Trophoblast cell (in vitro differentiated cells and primary cell): ENCODE measurements at regions not wholly inside any gene's neighbourhood (a gene's known extent, or its start where the extent isn't known, plus 50 kb on each side); places are given as distances from the start of the nearest gene placed in this dataset.

Experiments
- DNase-seq, 2 donors: peaks; one replicate each; pipeline ENCODE4 v3.0.0-alpha.2; 2016
- H2AFZ ChIP-seq: 2 replicates; pipeline ENCODE4 v1.6.1; 2013; ENCODE audit warnings: low read length, moderate library complexity, mild to moderate bottlenecking; ENCODE audit not compliant: insufficient read depth, poor library complexity
- H2AK5ac ChIP-seq: 2 replicates; pipeline ENCODE4 v1.6.1; 2013; ENCODE audit warnings: mild to moderate bottlenecking, low read length
- H2BK120ac ChIP-seq: 2 replicates; pipeline ENCODE4 v1.6.1; 2013; ENCODE audit warnings: low read length, mild to moderate bottlenecking, moderate library complexity; ENCODE audit not compliant: insufficient read depth, poor library complexity
- H2BK12ac ChIP-seq: 2 replicates; pipeline ENCODE4 v1.6.1; 2013; ENCODE audit warnings: mild to moderate bottlenecking, low read length, moderate library complexity
- H2BK5ac ChIP-seq: 2 replicates; pipeline ENCODE4 v1.6.1; 2013; ENCODE audit warnings: low read length, low read depth, moderate library complexity, mild to moderate bottlenecking; ENCODE audit not compliant: poor library complexity
- H3K14ac ChIP-seq: 2 replicates; pipeline ENCODE4 v1.6.1; 2013; ENCODE audit warnings: mild to moderate bottlenecking, low read length
- H3K18ac ChIP-seq: 2 replicates; pipeline ENCODE4 v1.6.1; 2013; ENCODE audit warnings: mild to moderate bottlenecking, low read length
- H3K23ac ChIP-seq: 2 replicates; pipeline ENCODE4 v1.6.1; 2013; ENCODE audit warnings: low read length
- H3K27ac ChIP-seq: 2 replicates; pipeline ENCODE4 v1.5.1; 2013; ENCODE audit warnings: low read depth, mild to moderate bottlenecking, inconsistent platforms, low read length, moderate library complexity
- H3K27me3 ChIP-seq: 2 replicates; pipeline ENCODE4 v1.6.1; 2013; ENCODE audit warnings: inconsistent platforms, mild to moderate bottlenecking, low read length, moderate library complexity; ENCODE audit not compliant: insufficient read depth
- H3K36me3 ChIP-seq, 2 experiments: 1 replicate in 1 of 2; 2 replicates in 1 of 2; pipeline ENCODE4 v1.6.1; 2013; ENCODE audit warnings: low read length in 2 of 2, mild to moderate bottlenecking in 2 of 2, moderate library complexity in 1 of 2; ENCODE audit not compliant: insufficient read depth in 2 of 2, control insufficient read depth in 1 of 2
- H3K4ac ChIP-seq: 2 replicates; pipeline ENCODE4 v1.6.1; 2013; ENCODE audit warnings: low read depth, mild to moderate bottlenecking, low read length, moderate library complexity
- H3K4me1 ChIP-seq, 2 experiments: 1 replicate in 1 of 2; 2 replicates in 1 of 2; pipeline ENCODE4 v1.6.1; 2013; ENCODE audit warnings: low read length in 2 of 2, mild to moderate bottlenecking in 2 of 2, moderate library complexity in 1 of 2; ENCODE audit not compliant: insufficient read depth in 2 of 2, control insufficient read depth in 1 of 2
- H3K4me2 ChIP-seq: 2 replicates; pipeline ENCODE4 v1.6.1; 2013; ENCODE audit warnings: inconsistent platforms, mild to moderate bottlenecking, low read length, moderate library complexity
- H3K4me3 ChIP-seq: 2 replicates; pipeline ENCODE4 v1.5.1; 2013; ENCODE audit warnings: mild to moderate bottlenecking, low read depth, low read length, inconsistent platforms
- H3K79me1 ChIP-seq: one replicate; pipeline ENCODE4 v1.6.1; 2013; ENCODE audit warnings: low read length
- H3K79me2 ChIP-seq: 2 replicates; pipeline ENCODE4 v1.6.1; 2013; ENCODE audit warnings: low read length, mild to moderate bottlenecking; ENCODE audit not compliant: control insufficient read depth, insufficient read depth, poor library complexity
- H3K9ac ChIP-seq: 2 replicates; pipeline ENCODE4 v1.6.1; 2013; ENCODE audit warnings: mild to moderate bottlenecking, low read length
- H3K9me3 ChIP-seq: 2 replicates; pipeline ENCODE4 v1.6.1; 2013; ENCODE audit warnings: low read depth, mild to moderate bottlenecking, control low read depth, inconsistent platforms, low read length; ENCODE audit not compliant: insufficient read depth
- H4K12ac ChIP-seq: 2 replicates; pipeline ENCODE4 v1.6.1; 2013; ENCODE audit warnings: low read depth, mild to moderate bottlenecking, low read length, moderate library complexity
- H4K8ac ChIP-seq: 2 replicates; pipeline ENCODE4 v1.6.1; 2013; ENCODE audit warnings: low read depth, mild to moderate bottlenecking, low read length, moderate library complexity
- H4K91ac ChIP-seq: one replicate; pipeline ENCODE4 v1.6.1; 2013; ENCODE audit warnings: low read depth, mild to moderate bottlenecking, low read length, moderate library complexity
- WGBS: extraction: QIAGEN DNeasy Blood & Tissue Kit; methylation state at CpG from one replicate; pipeline ENCODE4 v1.1.7; 2013; ENCODE audit warnings: missing lambda C conversion rate; ENCODE audit not compliant: insufficient read length, insufficient coverage; ENCODE audit errors: extremely low coverage; 5-methylcytosine and 5-hydroxymethylcytosine counted together

- Histone ChIP-seq H3K79me1 (peaks cover 4% of the 10 kb centered on the region), H3K9ac (no peak overlapping the region), H2AK5ac (peak overlapping the region; percentile 33), H3K18ac (peak overlapping the region; percentile 80), H3K27ac (no peak overlapping the region), H3K27me3 (no peaks in the 10 kb centered on the region), H4K91ac (peak overlapping the region; percentile 82), H4K12ac (no peak overlapping the region), H3K4me1 (peaks cover 5 to 7% of the 10 kb centered on the region in 2 experiments), H3K79me2 (no peaks in the 10 kb centered on the region), H3K4ac (no peak overlapping the region), H3K4me3 (no peak overlapping the region), H3K36me3 (no peaks in the 10 kb centered on the region), H2BK5ac (no peak overlapping the region), H4K8ac (peak overlapping the region; percentile 61), H2AFZ (no peak overlapping the region), H3K9me3 (peaks cover 2% of the 10 kb centered on the region), H3K23ac (no peak overlapping the region), H2BK12ac (peak overlapping the region; percentile 44), H3K4me2 (no peak overlapping the region), H3K14ac (peak overlapping the region; percentile 5), H2BK120ac (peak overlapping the region; percentile 6)
- no peak for DNase-seq
- no CpG with 5 or more reads among the region's 7 CpGs for WGBS
Observed at GRCh38 chr7:41446606-41447449, 256.1 kb downstream of the INHBA start.

DNA sequence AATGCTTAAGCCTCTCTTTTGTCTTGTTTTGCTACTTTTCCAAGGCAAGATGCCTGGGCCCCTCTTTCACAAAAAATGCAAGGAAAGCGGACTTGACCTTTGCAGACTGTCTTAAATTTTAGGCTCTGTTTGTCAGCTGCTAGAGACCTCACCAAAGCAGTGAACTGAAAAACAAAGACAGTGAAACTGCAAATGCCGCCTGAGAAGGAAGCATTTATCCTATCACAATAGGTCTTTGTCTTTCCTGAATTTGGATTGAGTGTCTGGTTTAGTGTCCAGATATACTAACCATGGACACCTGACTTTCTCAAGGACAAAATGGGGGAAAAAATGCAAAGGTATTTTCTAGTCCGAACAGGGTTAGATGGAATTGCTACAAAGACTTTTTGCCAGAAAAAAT, 256.9 kb downstream of the INHBA start:
- Histone ChIP-seq H3K18ac (no peak overlapping the region), H3K36me3 (no peaks in the 10 kb centered on the region), H3K4me3 (no peak overlapping the region), H2AFZ (no peak overlapping the region), H2AK5ac (no peak overlapping the region), H2BK12ac (no peak overlapping the region), H2BK120ac (no peak overlapping the region), H3K9ac (no peak overlapping the region), H4K8ac (no peak overlapping the region), H4K91ac (no peak overlapping the region), H3K23ac (no peak overlapping the region), H3K4ac (no peak overlapping the region), H3K27ac (no peak overlapping the region), H3K4me2 (no peak overlapping the region), H3K79me2 (no peaks in the 10 kb centered on the region), H3K4me1 (peaks cover 5 to 7% of the 10 kb centered on the region in 2 experiments), H3K79me1 (peaks cover 4% of the 10 kb centered on the region), H3K27me3 (no peaks in the 10 kb centered on the region), H3K9me3 (peaks cover 2% of the 10 kb centered on the region), H2BK5ac (no peak overlapping the region), H3K14ac (no peak overlapping the region), H4K12ac (no peak overlapping the region)
- DNase-seq, result no peak
- no CpG with 5 or more reads among the region's 3 CpGs for WGBS

- H4K91ac ChIP-seq, result no peak overlapping the region
- H3K4me3 ChIP-seq, result no peak overlapping the region
- no peak overlapping the region for H2BK12ac ChIP-seq
- no peaks in the 10 kb centered on the region for H3K27me3 ChIP-seq
- H2AK5ac ChIP-seq, result no peak overlapping the region
- H4K8ac ChIP-seq, result no peak overlapping the region
- no peak overlapping the region for H4K12ac ChIP-seq
- no peak overlapping the region for H3K9ac ChIP-seq
- H3K14ac ChIP-seq, result no peak overlapping the region
- H2BK120ac ChIP-seq, result no peak overlapping the region
- no peak overlapping the region for H3K18ac ChIP-seq
- no peak for DNase-seq
- no peak overlapping the region for H3K27ac ChIP-seq
- no peak overlapping the region for H2BK5ac ChIP-seq
- H3K4ac ChIP-seq, result no peak overlapping the region
- H3K79me1 ChIP-seq, result peaks cover 4% of the 10 kb centered on the region
- H3K23ac ChIP-seq, result no peak overlapping the region
- WGBS, result no CpG with 5 or more reads among the region's 1 CpG
- no peak overlapping the region for H3K4me2 ChIP-seq
- no peaks in the 10 kb centered on the region for H3K36me3 ChIP-seq
- peaks cover 2% of the 10 kb centered on the region for H3K9me3 ChIP-seq
- no peak overlapping the region for H2AFZ ChIP-seq
- H3K4me1 ChIP-seq, result peaks cover 5 to 7% of the 10 kb centered on the region in 2 experiments
- no peaks in the 10 kb centered on the region for H3K79me2 ChIP-seq
Observed at GRCh38 chr7:41445432-41445831, 257.5 kb downstream of the INHBA start.

GRCh38 chr7:41439515-41439879, 263.4 kb downstream of the INHBA start:
- Histone ChIP-seq H2BK5ac (no peak overlapping the region), H4K12ac (no peak overlapping the region), H3K4me1 (peaks cover 0 to 2% of the 10 kb centered on the region in 2 experiments), H4K8ac (no peak overlapping the region), H3K79me1 (no peaks in the 10 kb centered on the region), H3K36me3 (no peaks in the 10 kb centered on the region), H2AK5ac (peak overlapping the region; percentile 47), H3K9ac (no peak overlapping the region), H3K4me2 (no peak overlapping the region), H2BK12ac (no peak overlapping the region), H2BK120ac (no peak overlapping the region), H3K9me3 (no peaks in the 10 kb centered on the region), H3K23ac (no peak overlapping the region), H3K79me2 (no peaks in the 10 kb centered on the region), H3K27me3 (no peaks in the 10 kb centered on the region), H3K14ac (no peak overlapping the region), H3K27ac (no peak overlapping the region), H3K4ac (no peak overlapping the region), H4K91ac (no peak overlapping the region), H2AFZ (no peak overlapping the region), H3K18ac (no peak overlapping the region), H3K4me3 (no peak overlapping the region)
- no peak for DNase-seq
- no CpG with 5 or more reads among the region's 7 CpGs for WGBS
